ENCODE measurements at regions not wholly inside any gene's neighbourhood (a gene's known extent, or its start where the extent isn't known, plus 50 kb on each side); places are given as distances from the start of the nearest gene placed in this dataset.
"Not testable (repeated sequence)": the region's sequence is repeated elsewhere in the genome, so short reads cannot be mapped to it uniquely, and the experiment has no call there.

DNA sequence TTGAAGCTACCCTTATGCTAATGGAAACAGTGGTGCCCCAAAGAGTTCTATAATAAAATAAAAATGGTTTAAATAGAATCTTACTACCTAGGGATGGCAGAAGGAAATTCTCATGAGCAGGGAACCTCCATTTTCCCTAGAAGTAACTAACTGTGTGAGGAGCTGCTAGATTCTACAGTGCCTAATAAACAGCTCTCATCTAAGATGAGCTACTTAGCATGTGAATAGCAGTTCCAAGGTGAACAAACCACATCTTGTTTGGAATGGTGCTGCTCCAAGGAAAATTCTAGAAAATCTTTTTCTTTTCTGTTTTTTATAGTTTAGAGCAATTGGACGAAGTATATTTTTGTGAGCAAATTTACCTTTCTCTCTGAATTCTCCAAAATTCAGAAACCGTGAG is 1015.3 kb upstream of the NOVA1 start:
- no peak for DNase-seq (ENCODE audit: low spot score)

DNA sequence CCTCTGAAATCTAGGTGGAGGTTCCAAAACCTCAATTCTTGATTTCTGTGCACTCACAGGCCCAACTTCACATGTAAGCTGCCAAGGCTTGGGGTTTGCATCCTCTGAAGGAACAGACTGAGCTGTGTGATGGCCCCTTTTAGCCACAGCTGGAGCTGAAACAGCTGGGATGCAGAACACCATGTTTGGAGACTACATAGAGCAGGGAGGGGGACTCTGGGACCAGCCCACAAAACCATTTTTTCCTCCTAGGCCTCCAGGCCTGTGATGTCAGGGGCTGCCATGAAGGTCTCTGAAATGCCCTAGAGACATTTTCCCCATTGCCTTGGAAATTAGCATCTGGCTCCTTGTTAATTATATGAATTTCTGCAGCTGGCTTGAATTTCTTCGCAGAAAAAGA is 1025.9 kb upstream of the NOVA1 start:
- DNase-seq (ENCODE audit: low spot score) = no peak

DNA sequence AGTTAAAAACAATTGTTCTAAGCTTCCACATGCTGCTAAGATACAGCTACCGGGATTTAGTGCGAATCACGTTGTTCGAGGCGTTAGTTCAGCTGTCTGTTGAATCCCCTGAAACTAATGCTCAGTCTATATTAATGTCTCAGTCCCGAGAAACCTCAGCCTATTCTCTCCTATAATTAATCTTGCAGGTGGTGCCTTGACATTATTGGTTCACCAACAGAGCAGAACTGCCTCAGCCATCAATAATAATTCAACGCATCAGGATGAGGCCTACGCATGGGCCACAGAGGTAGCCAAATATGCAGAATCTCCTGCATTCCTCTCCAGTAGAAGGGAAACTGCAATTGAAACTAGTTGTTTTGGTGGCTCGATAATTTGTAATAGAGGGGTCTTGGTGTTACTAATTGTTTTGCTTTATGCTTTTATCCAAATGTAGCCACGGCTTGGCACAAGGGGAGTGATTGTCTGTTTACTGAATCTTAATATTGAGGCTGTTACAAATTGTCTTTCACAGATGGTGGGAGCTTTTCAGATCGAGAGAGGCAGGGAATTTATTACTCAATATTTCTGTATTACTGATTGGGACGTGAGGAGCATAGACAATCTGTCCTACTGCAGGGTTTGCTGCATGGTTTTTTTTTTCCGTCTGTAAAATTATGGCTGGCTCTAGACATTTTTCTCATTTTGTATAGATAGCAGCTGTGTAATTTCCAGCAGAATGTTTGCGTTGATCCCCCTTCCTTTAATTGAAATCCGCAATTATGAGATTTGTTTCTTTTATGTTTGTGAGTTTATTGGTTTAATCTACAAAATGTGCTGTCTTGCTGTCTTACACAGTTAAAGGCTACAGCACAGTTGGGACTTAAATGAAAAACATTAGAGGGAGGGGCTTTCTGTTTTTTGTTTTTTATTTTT is 1036.5 kb upstream of the NOVA1 start:
- DNase-seq (ENCODE audit: low spot score) = no peak

DNA sequence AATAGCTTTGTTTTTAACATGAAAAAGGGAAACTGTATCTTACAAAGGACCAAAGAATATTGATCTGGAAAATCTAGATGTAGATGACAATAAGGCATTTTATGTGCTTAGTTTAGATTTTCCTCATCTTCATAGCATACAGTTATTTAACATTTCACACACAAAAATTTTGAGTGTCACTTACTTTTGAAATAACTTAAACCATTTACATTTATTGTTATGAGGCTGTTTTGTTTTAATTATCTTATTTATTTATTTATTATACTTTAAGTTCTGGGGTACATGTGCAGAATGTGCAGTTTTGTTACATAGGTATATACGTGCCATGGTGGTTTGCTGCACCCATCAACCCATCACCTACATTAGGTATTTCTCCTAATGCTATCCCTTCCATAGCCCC is 1042.9 kb upstream of the NOVA1 start:
- DNase-seq (ENCODE audit: low spot score) = not testable (repeated sequence)

DNA sequence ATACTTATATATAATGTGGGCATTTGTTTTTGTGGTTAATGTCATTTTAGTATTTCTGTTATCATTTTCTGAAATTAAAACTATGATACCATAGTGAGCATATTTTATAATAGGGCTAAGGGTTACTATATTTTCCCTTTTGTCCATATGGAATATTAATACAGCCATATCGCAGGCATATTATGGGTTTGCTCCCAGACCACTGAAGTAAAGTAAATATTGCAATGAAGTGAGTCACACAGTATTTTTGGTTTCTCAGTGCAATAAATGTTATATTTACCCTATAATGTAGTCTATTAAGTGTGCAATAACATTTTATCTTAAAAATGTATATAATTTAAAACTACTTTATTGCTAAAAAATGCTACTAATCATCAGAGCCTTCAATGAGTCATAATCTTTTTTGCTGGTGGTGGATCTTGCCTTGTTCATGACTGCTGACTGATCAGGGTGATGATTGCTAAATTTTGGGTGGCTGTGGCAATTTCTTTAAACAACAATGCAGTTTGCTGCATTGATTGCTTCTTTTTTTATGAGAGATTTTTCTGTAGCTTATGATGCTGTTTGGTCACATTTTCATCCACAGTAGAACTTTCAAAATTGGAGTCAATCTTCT is 1044.5 kb upstream of the NOVA1 start:
- DNase-seq (ENCODE audit: low spot score) = no peak

DNA sequence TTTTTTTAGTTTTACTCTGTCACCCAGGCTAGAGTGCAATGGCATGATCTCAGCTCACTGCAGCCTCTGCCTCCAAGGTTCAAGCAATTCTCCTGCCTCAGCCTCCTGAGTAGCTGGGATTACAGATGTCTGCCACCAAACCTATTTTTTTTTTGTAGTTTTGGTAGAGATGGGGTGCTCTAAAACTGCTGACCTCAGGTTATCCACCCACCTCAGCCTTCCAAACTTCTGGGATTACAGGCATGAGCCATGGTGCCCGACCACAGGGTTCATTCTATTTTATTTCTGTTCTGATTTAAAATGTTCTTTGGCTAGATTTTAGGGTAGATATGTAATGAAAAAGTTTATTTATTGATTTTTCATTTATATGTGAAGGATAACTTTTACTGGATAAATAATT is 1062.8 kb upstream of the NOVA1 start:
- no peak for DNase-seq (ENCODE audit: low spot score)

DNA sequence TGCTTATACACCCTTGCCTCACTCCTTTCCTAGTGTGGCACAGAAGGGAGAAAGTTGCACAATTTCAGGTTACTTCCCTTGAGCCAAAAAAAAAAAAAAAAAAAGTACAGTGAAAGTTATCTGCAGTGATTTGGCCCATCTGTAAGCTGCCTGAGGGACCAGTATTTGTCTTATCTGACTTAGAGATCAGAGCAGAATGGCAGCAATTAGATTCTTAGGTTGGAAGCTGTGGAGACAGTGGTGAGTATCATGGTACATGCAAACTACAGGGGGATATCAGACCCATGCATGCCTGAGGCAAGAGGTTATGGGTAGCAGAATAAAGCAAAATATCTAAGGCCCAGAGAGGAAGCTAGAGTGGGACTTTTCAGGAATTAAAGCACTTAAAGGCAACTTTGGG is 1070.7 kb upstream of the NOVA1 start:
- no peak for DNase-seq (ENCODE audit: low spot score)

DNA sequence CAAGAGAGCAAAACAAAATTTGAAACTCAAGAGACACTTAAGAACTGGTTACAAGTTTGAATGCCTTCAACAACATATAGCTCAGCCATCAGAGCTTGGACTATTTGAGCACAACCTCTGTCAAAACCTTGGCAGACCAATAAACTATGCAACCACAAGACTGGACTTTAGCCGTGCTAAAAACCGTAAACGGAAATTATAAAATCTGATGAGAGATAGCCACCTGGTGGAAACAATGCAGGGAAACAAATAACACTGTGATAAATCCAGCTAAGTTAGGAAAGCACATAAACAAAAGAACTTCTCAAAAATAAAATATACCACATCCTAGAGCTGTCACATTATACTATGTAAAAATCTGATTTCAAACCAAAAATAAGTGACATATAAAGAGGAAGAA is 1074.2 kb upstream of the NOVA1 start:
- DNase-seq (ENCODE audit: low spot score) = no peak

DNA sequence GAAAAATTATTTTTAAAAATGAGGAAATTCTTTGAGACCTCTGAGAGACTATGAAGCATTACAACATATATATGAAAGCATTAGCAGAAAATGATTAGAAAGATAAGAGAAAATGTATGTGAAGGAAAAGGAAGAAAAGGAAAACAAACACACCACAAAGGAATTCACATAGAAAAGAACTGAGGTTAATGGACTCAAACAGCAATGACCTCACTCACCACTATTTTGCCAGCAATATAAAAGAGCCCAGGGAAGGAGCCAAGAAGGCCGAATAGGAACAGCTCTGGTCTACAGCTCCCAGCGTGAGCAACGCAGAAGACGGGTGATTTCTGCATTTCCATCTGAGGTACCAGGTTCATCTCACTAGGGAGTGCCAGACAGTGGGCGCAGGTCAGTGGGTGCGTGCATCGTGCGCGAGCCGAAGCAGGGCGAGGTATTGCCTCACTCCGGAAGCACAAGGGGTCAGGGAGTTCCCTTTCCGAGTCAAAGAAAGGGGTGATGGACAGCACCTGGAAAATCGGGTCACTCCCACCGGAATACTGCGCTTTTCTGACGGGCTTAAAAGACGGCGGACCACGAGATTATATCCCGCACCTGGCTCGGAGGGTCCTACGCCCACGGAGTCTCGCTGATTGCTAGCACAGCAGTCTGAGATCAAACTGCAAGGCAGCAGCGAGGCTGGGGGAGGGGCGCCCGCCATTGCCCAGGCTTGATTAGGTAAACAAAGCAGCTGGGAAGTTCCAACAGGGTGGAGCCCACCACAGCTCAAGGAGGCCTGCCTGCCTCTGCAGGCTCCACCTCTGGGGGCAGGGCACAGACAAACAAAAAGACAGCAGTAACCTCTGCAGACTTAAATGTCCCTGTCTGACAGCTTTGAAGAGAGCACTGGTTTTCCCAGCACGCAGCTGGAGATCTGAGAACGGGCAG is 1075.2 kb upstream of the NOVA1 start:
- not testable (repeated sequence) for DNase-seq (ENCODE audit: low spot score)

DNA sequence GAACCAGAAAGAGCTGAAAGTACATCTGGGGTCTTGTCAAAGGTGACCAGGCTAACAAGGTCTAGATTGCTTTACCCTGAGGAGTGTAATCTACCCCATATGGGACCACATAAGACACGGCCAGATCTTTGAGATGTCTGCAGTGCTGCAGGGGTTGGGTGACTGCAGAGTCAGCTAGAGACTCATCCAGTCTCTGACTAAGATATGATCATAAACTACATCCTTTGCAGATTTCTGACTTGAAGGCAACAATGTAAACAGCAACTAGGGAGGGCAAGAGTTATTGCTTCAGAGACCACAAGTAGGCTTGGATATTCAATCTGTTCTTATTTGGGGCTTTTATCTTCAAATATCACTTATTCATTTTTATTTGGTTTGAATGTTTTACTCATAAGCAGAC is 1080.5 kb upstream of the FOXG1 start:
- no peak for DNase-seq (ENCODE audit: low spot score)

DNA sequence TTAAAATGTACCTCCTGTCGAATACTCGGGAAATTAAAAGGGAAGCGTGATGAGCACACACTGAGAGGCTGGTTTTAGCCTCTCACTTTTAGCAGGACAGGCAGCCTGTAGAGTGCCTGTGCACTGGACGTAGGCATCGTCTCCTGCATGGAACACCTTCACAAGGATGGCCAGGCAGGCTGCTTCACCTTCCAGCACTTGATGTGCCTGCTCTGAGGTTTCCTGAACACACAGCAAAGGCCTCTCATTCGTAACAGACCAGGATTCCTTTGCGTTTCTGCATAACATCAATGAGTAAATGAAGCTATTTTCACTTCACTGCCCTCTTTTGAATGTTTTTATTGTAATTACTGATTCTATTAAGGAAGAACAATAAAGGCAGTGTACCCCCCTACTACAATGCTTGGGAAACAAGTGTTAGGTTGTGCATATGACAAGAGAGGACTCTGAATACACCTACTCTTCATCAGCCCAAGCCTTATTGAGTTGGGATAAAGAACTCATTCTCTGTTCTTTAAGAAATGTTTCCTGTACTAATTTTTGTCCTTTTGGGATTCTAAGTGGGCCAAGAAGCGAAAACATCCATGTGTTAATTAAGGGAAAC is 1077.6 kb upstream of the FOXG1 start:
- DNase-seq (ENCODE audit: low spot score) = no peak

DNA sequence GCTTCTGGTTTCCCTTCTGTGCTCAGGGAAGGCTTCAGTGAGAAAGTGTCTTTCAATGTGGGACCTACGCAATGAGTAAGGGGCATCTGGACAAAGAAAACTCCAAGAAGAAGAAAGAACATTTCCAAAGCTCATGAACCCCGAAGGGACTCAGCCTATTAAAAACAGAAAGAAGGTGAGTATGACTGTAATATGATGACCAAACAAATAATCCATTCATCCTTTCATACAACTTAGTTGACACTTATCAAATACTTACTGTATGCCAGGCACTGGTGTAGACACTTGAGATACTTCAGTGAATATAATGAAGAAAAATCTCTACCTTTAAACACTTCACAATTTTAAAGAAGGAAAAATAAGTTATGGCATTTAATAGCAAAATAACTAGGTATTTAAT is 1054.2 kb upstream of the FOXG1 start:
- DNase-seq (ENCODE audit: low spot score) = no peak

DNA sequence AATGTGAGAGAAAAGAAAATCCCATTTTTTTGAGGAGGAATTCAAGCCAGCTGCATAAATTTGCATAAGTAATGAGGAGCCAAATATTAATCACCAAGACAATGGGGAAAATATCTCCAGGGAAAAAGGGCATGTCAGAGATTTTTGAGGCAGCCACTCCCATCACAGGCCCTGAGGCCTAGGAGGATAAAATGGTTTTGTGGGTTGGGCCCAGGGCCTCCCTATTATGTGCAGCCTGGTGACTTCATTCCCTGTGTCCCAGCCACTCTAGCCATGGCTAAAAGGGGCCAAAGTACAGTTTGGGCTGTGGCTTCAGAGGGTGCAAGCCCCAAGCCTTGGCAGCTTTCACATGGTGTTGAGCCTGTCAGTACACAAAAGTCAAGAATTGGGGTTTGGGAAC is 1051.0 kb upstream of the FOXG1 start:
- no peak for DNase-seq (ENCODE audit: low spot score)

DNA sequence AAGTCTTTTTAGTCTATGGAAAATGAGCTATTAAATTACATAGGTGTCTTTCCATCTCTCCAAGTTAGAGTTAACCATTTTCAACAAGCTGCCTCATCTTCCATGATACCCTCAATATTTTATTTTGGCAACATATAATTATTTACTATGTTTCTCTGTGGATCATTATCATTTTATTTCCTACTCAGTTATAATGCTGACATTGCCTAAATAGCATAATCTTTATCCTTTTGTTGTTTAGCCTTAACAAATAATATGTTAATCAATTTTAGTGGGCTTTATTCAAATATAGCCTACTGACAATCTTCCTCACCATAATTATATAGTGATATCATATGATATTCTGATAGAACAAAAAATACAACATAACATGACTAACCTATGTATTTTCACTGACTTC is 1044.8 kb upstream of the FOXG1 start:
- no peak for DNase-seq (ENCODE audit: low spot score)

DNA sequence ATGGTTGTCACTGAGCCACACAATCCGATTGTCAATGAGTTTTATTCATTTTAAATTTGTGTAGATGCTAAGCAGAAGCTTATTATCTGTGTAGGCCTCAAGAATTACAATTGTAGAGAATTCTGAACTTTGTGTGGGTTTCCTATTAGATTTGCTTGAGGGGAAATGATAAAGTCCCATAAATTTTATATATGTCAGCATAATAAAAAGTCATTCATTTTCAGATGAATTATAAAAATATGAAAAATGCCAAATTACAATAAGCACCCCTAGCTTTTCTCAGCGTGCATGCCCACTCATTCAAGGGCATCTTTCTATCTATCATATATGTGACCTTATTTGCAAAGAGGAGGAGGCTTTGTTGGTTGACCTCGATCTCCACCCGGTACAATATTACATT is 1041.1 kb upstream of the FOXG1 start:
- no peak for DNase-seq (ENCODE audit: low spot score)

DNA sequence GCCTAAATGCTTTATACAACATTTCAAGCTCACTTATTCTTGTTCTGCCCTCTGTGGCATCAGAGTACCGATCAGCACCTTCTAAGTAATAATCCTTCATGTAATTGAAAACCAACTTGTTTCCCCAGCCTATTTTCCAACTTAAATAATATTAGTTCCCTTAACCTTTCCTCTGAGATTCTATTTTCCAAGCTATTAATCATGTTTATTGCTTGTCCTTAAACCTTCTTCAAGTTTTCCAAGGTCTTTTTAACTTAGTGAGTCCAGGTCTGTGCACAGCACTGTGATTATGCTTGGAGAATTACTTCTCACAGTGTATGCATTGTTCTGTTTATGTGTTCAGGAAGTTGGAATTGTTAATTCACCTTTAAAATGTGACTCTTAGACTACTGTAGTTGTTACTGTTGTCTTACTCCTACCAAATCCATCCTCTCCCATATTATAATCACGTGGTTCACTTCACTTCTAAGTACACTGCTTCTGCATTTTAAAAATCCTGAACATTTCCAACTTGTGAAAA is 1039.3 kb upstream of the FOXG1 start:
- no peak for DNase-seq (ENCODE audit: low spot score)

DNA sequence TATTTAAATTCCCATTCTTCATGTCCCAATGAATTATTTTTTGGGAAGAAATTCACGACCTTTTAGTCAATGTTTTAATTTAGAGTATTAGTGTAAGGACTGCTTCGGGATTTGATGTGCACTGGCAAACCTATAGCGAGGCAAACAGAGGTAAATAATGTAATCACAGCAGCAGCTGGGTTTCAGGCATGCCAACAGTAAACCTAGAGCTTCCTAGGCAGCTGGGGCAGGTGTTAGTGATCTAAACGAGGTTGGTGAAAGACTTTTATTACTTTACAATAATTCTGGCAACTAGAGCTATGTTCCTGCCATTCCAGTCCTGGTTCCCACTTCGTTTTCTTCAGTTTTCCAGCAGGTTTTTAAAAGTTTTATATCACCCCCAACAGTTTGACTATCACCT is 1036.4 kb upstream of the FOXG1 start:
- no peak for DNase-seq (ENCODE audit: low spot score)

DNA sequence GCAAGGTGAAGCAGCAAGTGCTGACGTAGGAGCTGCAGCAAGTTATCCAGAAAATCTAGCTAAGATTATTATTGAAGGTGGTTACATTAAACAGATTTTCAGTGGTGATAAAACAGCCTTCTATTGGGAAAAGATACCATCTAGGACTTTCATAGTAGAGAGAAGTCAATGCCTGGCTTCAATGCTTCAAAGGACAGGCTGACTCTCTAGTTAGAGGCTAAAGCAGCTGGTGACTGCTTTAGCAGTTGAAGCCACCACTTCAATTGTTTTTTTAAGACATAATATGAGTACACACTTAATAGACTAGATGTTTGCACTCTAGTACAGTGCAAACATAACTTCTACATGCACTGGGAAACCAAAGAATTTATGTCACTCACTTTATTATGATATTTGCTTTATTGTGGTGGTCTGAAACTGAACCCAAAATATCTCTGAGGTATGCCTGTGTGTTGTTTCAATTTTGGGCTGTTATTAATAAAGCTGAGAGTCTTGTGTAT is 1026.9 kb upstream of the FOXG1 start:
- no peak for DNase-seq (ENCODE audit: low spot score)

DNA sequence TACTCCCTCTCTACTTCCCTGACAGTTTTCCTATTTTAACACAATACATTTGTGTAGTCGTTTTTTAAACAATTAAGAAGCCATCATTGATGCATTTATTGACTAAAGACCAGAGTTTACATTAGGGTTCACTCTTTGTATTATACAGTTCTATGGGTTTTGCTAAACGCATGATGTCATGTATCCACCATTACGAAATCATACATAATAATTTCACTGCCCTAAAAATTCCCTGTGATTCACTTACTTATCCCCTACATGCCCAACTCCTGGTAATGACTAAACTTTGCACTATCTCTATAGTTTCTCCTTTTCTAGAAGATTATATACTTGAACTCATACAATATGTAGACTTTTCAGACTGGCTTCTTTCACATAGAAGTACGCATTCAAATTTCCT is 1016.5 kb upstream of the FOXG1 start:
- no peak for DNase-seq (ENCODE audit: low spot score)

DNA sequence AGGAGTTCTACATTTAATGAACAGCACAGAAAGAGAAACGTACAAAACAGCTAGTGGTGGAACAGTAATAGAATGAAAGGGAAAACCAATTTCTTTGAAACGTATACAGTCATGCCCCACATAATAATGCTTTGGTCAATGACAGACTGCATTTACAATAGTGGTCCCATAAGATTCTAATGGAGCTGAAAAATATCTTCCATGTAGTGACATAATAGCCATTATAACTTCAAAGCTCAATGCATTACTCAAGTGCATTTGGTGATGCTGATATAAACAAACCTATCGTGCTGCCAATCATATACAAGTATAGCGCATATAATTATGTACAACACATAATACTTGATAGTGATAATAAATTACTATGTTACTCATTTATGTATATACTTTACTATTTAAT is 1008.9 kb upstream of the FOXG1 start:
- DNase-seq (ENCODE audit: low spot score) = not testable (repeated sequence)

DNA sequence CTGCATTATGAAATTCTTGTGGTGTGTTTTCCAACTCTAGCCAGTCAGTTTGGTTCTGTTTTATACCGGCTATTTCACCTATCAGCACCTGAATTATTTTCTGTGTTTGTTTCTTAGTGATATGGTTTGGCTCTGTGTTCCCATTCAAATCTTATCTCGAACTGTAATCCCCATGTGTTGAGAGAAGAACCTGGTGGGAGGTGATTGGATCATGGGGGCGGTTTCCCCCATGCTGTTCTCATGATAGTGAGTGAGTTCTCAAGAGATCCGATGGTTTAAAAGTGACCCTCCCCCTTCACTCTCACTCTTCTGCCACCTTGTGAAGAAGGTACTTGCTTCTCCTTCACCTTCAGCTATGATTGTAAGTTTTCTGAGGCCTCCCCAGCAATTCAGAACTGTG is 1006.2 kb upstream of the FOXG1 start:
- not testable (repeated sequence) for DNase-seq (ENCODE audit: low spot score)

Measured in GM03348 (cell line).